ENCODE measurements at regions not wholly inside any gene's neighbourhood (a gene's known extent, or its start where the extent isn't known, plus 50 kb on each side); places are given as distances from the start of the nearest gene placed in this dataset.

DNA sequence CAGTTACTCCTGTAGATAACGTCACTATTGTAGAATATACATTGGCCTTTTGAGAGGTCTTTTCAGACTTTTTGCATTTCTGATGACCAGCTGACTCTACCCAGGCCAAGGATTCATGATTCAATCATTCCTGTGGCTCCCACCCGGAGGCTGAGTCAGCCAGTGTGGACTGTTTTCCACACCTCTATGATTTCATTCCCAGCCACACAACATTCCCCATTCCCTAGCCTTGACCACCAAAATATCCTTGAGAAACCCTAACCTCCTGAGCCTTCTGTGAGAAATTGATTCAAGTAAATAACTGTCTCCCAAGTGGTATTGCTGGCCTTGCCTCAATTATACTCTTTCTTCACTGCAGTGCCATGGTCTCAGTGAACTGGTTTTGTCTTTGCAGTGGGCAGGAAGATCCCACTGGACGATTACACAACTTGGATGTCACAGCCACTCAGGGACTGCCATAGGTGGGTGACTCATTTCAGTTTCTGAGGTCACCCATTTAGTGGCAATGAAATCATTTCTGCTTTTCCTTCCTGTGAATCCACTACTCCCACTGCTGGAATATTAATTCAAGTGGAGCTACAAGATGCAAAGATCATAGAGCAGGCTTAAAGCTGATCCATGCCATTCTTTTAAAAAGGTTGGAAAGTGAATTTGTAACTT, 518.6 kb upstream of the ZP4 start:
- TF ChIP-seq POLR2AphosphoS5 (IDR thresholded peaks at IDR 0.05; ENCODE audit: borderline replicate concordance, low read depth, low read length) (no peak), EZH2 (IDR thresholded peaks at IDR 0.05) (no peak)

All from SK-N-MC (cell line).